GM19035 (cell line): ENCODE measurements at regions not wholly inside any gene's neighbourhood (a gene's known extent, or its start where the extent isn't known, plus 50 kb on each side); places are given as distances from the start of the nearest gene placed in this dataset.
"Not testable (repeated sequence)": the region's sequence is repeated elsewhere in the genome, so short reads cannot be mapped to it uniquely, and the experiment has no call there.

Source experiments
- ATAC-seq: cut with Tn5 transposase; IDR thresholded peaks from one replicate; pipeline ENCODE4 v1.9.1; 2021; ENCODE audit not compliant: unreplicated experiment

DNA sequence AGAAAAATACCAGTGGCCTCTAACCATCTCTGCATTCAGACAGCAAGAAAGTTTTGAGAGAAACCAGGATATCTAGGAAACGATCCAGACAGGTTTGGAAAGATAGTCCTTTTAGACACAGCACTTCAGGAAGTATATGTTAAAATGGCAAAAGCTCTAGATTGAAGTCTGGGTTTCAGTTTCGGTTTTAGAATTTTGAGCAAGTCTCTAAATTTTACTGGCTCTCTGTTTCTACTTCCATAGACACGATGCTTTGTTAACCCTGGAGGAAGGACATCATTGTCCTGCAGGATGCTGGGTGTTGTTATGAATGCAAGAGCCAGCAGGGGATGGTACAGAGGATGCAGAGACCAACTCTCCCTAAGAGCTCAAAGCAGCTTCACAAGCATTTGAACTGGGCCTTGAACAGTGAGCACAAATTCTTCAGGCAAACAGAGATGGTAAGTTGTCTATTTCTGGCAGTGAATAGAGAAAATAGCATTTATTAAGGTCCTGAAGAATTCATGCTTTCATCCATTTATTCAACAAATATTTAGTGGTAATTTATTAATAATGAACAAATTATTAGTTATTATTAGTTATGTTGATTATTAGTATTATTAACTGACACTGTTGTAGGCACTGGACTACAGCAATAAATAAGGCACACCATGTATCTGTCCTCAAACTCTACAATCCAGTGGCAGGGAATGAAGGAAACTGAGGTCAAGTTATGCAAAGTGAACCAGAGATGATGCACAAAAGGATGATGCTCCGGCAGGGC is 152.7 kb upstream of the NRP1 start:
- no peak for ATAC-seq

DNA sequence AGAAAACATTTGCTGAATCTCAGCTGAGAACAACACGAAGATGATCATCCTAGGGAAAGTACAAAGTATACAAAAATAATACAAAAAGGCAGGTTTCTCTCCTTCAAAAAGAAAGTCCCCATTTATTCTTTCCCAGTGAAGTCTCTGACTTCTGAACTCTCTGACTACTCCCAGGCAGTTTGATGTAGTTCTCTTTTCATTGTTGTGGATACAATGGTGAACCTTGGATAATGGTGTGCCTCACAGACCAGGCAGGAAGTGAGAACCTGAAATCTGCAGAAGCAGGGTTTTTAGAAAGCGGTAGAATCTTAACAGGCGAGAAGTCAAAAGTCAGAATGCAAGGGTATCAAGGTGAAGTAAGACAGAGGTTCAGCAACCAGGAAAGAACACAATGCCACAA is 150.8 kb upstream of the NRP1 start:
- ATAC-seq: no peak

DNA sequence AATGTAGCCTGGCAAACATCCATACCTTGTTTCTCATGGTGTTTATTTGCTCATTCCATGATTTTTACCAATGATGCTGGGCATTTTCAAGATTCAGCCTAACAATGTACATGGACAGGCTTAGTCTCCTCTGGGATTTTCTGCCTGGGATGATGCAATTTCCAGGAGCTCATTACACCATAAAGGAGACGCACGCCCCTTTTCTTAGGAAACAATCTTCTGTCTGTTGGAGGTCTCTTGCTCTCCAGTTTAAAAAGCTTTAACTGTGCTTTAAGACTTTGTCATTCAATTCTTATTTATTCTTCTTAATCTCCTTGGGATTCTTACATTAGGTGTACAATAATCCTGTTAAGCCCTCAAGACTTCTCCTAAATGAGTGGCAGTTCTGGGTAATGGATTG is 150.3 kb upstream of the NRP1 start:
- no peak for ATAC-seq

DNA sequence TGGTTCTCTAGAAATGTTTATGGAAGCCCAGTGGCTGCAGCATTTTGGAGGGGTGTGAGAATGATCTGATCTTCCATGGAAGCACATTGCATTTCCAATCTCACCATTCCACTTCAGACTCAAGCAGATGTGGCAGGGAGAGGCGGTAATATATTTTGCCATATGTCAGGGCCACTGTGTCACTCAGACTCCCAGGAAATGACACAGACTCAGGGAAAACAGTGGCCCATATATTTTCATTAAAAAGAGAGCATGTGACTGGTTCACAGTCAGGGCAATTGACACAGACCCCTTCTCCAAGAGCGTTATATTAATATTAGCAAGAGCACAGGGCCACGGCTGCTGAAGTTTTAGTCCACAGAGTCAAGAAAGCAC is 149.3 kb upstream of the NRP1 start:
- ATAC-seq: no peak

DNA sequence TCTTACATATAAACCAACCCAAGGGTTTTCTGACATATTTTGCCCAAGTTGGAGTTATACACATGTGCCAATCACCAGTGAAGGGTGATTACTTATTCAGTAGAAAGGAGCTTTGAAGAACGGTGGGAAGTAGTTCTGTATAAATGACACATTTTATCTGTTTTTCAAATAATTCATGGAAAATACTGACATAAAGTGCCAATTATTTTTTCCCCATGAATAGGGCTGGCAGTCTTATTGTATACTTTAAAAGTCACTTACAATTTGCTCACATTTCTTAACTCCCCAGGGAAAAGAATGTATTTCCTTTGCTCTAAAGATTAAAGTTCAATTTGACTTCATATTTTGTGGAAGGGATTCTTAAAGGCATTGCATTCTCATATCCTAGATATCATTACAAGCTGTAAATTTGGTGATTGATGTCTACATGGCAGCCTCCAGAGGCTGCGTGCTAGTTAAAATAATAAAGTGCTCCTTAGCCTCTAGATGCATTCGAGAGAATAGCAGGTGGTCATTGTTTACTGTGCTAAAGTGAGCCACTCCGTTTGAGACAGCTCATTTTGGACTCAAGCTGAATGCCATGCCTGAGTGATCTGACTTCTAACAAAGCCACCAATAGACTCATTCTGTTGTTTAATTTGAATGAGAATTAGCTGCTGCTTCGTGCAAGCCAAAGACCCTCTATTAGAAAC is 148.8 kb upstream of the NRP1 start:
- no peak for ATAC-seq

DNA sequence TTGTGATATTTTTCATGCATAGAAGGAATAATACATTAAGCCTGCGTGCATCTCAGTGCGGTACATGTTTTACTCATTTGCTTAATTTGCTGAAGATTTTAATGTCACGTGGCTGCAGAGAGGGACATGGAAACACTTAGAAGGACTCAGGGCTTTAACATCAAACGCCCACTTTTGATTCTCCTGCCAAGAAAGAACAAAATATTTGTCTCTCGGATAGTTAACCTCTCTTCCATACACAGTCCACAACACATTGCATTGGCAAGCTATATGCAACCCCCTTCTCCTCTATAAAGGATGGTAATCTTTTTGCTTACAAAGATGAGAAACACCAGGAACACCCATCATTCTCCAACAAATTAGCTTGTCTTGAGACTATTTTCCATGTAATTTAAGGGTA is 148.0 kb upstream of the NRP1 start:
- no peak for ATAC-seq

DNA sequence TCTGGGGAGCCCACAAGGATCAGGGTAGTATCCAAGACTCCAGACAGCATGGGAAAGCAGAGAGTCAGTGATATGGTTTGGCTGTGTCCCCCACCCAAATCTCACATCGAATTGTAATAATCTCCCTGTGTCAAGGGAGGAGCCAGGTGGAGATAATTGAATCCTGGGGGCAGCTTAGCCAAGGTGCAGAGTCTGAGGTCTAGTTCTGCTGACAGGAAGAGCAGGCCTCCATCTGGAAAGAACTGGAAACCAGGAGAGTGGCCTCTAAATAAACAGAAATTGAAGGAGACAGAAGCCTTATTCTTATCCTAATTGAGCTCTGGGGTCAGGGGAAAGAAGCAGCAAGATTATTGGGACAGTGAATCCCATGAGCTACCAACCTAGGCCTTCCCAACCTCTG is 146.7 kb upstream of the NRP1 start:
- no peak for ATAC-seq

DNA sequence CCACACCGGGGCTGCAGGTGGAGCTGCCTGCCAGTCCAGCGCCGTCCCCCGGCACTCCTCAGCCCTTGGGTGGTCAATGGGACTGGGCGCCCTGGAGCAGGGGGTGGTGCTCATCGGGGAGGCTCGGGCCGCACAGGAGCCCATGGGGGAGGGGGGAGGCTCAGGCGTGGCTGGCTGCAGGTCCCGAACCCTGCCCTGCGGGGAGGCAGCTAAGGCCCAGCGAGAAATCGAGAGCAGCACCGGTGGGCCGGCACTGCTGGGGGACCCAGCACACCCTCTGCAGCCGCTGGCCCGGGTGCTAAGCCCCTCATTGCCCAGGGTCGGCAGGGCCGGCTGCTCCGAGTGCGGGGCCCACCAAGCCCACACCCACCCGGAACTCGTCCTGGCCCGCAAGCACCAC is 145.9 kb upstream of the NRP1 start:
- ATAC-seq: not testable (repeated sequence)

DNA sequence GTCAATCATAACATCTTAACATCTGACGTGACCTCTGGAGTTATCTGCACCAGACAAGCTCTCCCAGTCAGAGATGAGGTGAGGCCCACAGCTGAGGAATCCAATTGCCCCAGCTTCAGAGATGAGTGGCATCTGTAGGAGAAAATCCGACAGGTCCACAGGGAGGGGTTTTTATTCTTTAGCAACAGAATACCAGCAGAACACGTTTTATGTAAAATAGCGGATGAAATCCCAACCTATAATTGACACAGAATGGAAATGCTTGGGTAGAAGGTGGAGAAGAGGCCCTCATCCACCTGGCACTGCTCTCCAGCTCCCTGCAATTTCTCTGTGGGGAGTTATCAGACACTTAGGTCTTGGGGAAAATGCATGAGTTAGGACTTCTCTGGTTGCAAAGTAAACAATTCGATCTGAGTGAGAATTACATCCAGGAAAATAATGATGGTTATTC is 144.2 kb upstream of the NRP1 start:
- no peak for ATAC-seq

DNA sequence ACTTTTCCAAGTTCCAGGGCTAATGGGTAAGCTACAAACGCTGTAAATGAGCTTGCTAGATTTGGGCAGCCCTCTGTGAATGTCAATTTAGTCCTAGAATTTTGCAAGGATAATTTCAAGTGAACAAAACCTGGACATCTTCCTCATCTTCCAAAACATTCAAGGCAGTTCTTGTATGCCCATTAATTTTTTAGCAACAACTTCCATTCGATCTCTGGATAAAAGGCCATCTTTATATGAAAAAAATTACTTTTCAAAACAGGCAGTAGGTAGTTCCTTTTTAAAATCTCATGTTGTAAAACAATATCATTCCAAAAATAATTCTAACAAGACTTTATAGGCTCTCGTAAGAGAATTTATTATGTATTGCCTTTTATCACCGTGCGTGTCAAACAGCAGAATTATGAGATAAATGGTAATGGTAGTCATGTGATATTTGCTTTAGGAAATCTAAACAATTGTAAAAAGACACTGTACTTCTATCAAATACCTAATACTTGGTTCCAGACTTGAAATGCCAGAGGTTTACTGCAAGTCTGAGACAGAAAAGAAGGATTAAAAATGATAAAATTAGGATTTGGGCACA is 143.7 kb upstream of the NRP1 start:
- ATAC-seq: no peak

DNA sequence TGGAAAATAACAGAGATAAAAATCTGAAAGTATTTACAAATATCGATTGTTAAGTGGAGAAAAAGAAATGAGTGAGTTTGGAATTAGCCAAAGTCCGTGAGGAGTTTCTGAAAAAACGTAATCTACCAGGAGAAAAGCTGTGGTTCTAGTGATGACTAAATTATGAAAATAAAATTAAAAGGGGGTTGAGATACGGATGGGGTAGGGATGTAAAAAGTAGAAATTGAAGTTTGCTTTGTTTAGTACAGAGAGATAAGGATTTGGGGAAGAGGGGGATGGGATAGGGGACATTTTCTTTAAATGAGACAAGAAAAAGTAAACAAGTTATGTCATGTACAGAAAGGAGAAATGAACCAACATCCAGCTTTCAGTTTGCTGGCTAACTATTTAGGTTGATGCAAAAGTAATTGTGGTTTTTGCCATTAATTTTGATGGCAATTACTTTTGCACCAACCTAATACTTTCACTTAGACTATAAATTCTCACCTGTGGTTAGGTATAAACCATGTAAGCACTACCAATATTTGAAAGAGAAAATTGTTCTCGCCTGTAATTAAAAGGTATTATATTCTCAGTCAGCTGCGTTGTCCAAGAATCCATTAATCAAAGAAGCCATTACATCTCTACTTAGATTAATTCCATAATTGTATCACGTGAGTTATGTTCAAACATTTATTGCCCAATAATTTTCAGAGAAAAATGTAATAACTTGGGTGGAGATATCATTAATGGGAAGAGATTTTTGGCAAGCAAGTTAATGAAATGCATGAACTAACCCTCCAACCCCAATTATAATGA is 143.0 kb upstream of the NRP1 start:
- no peak for ATAC-seq

DNA sequence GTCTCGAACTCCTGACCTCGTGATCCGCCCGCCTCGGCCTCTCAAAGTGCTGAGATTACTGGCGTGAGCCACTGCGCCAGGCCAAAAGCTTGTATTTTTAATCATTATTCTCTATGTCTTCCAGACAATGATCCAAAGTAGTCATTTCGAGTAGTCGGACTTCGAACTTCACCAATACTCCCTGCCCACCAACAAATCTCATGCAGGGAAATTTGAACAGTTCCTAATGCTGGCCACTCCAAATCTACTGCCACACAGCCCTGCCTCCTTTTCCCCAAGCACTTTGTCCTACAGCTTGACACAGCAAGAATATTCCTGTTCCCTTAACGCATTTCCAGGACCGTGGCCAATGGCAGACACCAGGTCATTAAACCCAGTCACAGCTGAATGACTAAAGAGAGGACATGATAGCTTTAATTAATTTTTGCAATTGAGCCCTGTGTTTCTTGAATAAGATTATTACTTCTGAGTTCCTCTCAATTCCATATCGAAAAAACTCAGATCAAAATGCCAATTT is 142.3 kb upstream of the NRP1 start:
- ATAC-seq: no peak

DNA sequence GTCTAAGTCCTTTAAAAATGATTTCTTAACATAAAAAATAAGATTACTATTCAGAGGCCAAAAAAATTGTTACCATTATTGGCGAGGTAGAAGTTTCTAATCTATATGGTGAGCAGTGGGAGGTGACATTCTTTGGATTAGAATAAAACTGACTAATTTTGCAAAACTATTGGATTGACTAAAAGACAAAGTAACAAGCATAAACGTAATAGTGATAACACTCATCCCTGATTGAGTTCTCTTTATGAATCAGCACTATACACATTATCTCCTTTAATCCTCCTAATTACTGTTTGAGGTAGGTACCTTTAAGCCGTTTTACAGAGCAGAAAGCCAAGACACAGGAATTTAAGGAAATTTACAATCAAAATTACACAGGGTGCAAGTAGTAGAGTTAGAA is 139.2 kb upstream of the NRP1 start:
- ATAC-seq: no peak

DNA sequence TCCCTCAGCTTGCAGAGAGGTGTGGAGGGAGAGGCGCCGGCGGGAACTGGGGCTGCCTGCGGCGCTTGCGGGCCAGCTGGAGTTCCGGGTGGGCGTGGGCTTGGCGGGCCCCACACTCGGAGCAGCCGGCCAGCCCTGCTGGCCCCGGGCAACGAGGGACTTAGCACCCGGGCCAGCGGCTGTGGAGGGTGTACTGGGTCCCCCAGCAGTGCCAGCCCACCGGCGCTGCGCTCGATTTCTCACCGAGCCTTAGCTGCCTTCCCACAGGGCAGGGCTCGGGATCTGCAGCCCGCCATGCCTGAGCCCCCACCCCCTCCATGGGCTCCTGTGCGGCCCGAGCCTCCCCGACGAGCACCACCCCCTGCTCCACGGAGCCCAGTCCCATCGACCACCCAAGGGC is 133.5 kb upstream of the NRP1 start:
- ATAC-seq: not testable (repeated sequence)

DNA sequence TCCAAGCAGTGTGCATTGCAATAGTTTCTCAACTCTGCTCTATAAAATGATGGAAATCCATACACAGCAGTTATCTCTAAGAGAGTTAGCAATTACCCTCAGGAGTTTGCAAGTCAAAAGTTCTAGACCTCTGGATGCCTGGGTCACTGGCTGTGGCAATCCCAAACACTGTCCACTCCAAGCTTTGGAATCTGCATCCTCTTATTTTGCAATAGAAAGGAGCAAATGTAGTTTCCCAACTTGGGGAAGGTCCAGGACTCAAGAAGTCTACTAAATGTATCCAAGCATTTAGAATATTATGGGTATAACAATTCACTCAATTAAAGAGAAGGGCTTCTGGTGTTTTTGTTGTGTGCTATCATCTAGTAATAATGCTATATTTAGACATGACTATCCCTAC is 131.3 kb upstream of the NRP1 start:
- no peak for ATAC-seq

DNA sequence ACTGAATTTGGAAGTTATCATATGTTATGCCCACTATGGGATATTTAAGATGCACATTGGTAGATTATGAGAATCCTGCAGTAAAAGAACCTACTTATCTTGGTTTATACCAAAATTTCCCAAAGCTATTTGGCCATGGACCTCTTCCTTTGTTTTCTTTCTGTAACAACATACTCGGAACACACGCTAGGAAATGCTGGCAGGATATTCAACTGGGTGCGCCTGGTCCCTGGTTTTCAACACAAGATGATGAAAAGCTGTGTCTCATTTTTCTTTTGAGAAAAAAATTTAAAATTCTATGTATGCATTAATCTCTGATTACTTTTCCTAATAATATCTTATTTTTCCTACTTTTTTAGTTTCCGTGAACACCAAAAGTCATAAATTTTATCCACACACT is 128.5 kb upstream of the NRP1 start:
- ATAC-seq: no peak

DNA sequence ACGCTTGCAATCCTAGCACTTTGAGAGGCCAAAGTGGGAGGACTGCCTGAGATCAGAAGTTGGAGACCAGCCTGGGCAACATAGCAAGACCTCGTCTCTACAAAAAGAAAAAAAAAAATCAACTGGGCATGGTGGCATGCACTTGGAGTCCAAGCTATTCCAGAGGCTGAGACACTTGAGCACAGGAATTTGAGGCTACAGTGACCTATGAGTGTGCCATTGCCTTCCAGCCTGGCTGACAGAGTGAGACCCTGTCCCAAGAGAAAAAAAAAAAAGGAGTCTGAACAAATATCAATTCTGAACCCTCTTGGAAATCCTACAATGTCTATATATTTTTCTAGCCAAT is 126.8 kb upstream of the NRP1 start:
- no peak for ATAC-seq

DNA sequence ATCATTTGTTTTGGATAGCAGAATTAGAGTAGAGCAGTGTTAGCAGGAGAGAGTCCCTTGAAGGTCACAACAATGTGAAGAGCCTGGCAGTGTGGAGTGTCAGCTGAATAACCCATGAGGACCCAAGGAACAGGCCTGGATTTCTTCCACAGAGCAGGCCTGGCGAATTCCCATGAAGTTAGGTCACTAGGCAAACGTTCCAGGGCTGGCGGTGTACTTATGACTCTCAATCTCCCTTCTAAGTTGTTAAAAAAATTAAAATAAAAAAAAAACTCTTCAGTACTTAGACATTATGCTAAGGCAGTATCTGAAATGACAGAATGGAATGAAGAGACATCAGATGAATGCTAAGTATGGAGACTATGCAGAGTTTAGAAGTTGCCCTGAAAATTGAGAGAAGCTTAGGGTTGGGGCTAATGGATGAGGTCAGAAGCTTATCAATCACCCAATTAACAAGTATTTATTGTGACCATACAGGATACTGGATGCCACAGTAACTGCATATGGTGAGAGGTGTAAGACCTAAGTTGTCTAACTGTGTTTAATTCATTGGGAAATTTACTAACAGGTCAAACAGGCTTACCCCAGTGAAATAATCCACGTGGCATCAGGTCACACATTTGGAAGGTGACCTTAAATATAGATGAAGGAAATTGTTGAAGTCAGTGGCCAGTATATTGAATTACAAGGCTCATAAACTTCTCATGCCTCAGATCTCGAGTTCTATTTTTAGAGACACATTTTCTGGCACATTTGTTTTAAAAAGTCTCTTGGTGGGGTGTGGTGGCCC is 126.2 kb upstream of the NRP1 start:
- ATAC-seq: no peak

DNA sequence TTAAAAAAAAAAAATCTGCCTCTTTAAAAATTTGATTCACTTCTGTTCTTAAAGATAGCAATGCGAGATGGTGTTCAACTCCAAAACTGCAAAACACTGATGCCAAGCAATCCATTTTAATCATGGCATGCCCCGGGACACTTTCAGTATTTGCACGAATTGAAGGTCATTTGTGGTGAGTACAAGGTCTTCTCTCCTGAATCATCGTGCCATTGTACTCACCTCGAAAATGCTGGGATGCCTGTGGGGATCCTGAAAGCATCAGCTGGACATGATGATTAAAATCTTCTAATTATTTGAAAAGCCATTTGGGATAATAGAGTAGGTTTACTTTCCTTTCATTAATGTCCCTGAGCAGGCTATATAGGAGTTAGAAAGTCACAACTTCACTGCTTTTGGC is 125.1 kb upstream of the NRP1 start:
- ATAC-seq: no peak

DNA sequence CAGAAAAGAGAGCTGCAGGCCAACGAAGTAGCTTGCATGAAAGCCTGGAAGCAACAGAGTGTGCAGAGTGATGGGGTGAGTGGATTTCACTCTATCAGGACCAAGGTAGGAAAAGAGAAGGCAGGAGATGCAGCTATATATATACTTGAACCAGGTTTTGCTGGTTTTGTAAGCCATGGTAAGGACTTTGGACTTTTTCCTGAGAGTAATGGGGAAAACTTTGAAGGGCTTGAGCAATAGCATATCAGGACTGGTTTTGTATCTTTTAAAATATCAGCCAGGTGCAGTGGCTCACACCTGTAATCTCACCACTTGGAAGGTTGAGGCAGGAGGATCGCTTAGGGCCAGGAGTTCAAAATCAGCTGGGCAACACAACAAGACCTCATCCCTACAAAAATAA is 120.6 kb upstream of the NRP1 start:
- ATAC-seq: no peak

DNA sequence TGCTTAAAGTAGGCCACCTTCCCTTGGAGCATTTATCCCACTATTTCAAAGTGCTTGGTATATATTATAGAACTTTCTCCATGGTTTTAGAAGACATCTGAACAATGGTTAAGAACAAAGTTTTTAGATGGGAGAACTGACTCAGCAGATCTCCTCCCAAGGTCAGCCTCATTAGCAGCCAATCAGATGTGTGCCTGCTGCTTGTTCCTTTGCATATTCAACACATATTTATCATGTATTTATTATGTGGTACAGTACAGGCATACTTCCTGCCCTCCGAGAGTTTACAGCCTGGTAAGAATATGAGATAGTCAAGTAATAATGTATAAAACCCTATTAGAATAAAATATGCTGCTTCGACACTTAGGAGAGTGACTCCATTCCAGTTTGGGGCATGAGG is 120.1 kb upstream of the NRP1 start:
- ATAC-seq: no peak
